Transverse colon (tissue), 4 donors: ENCODE measurements at regions not wholly inside any gene's neighbourhood (a gene's known extent, or its start where the extent isn't known, plus 50 kb on each side); places are given as distances from the start of the nearest gene placed in this dataset.

Experiments
- DNase-seq: peaks from one replicate; pipeline ENCODE4 v3.0.0-alpha.2; 2019
- H3K27ac ChIP-seq, 4 donors: fragments of 200-600 bp; sonication (generic); 2 replicates each; pipeline ENCODE4 v1.5.1; 2016 to 2018; ENCODE audit warnings: inconsistent platforms in 4 of 4
- H3K27me3 ChIP-seq: fragments of 200-600 bp; sonication (generic); 2 replicates; pipeline ENCODE4 v1.5.1; 2017; ENCODE audit warnings: inconsistent platforms
- H3K36me3 ChIP-seq, 4 donors: fragments of 200-600 bp; sonication (generic); 2 replicates each; pipeline ENCODE4 v1.5.1; 2017 to 2019; ENCODE audit warnings: inconsistent platforms in 4 of 4
- H3K4me1 ChIP-seq, 4 donors: fragments of 200-600 bp; sonication (generic); 2 replicates each; pipeline ENCODE4 v1.5.1; 2017 to 2020; ENCODE audit warnings: inconsistent platforms in 4 of 4
- H3K4me3 ChIP-seq, 4 donors: fragments of 200-600 bp; sonication (generic); 1 replicate in 1 of 4; 2 replicates in 3 of 4; pipeline versions ENCODE4 v1.5.1 to v1.6.1; 2017 to 2019; ENCODE audit warnings: inconsistent platforms in 4 of 4
- H3K9me3 ChIP-seq, 2 donors: fragments of 200-600 bp; sonication (generic); 2 replicates each; pipeline ENCODE4 v1.5.1; 2017 to 2019; ENCODE audit warnings: inconsistent platforms in 2 of 2
- EP300 ChIP-seq: sonication (generic); formaldehyde crosslinking; IDR thresholded peaks from one replicate; pipeline ENCODE4 v1.6.1; 2017; ENCODE audit warnings: antibody characterized with exemption, low read depth
- POLR2A ChIP-seq: fragments of 450-650 bp; IDR thresholded peaks from one replicate; pipeline ENCODE4 v1.6.1; 2016; ENCODE audit warnings: antibody characterized with exemption, mild to moderate bottlenecking, moderate library complexity
- POLR2AphosphoS5 ChIP-seq, 3 donors: sonication (generic); formaldehyde crosslinking; IDR thresholded peaks; one replicate each; pipeline ENCODE4 v1.6.1; 2016; ENCODE audit warnings: antibody characterized with exemption in 3 of 3
- WGBS, 2 donors: methylation state at CpG; one replicate each; pipeline ENCODE4 v1.1.5; 2018; ENCODE audit warnings: low coverage in 1 of 2; 5-methylcytosine and 5-hydroxymethylcytosine counted together
- in situ Hi-C, 4 donors: fragments of 200-750 bp; cut with MboI; loops; one replicate each; pipeline versions ENCODE4 v1.15.0 to v1.15.1; 2017; ENCODE audit warnings: low sequenced_read_pairs in 3 of 4, low pct_ligation_motif_present in 1 of 4, low pct_unique_long_range_greater_than_20kb in 1 of 4
- intact Hi-C: fragments of 100-400 bp; cut with DNase I; formaldehyde crosslinking; loops from one replicate; pipeline ENCODE4 v1.15.1; 2023; ENCODE audit warnings: low total_unique reads
- TF ChIP-seq, protein P1 (sequence below), 5 experiments: fragments of 200-600 bp in 3 of 5; fragments of 450-650 bp in 2 of 5; sonication (generic) in 3 of 5; IDR thresholded peaks; 1 replicate in 2 of 5; 2 replicates in 3 of 5; pipeline ENCODE4 v1.5.1; 2016 to 2017; ENCODE audit warnings: antibody characterized with exemption in 5 of 5, inconsistent platforms in 3 of 5, mild to moderate bottlenecking in 2 of 5, moderate library complexity in 1 of 5

DNA sequence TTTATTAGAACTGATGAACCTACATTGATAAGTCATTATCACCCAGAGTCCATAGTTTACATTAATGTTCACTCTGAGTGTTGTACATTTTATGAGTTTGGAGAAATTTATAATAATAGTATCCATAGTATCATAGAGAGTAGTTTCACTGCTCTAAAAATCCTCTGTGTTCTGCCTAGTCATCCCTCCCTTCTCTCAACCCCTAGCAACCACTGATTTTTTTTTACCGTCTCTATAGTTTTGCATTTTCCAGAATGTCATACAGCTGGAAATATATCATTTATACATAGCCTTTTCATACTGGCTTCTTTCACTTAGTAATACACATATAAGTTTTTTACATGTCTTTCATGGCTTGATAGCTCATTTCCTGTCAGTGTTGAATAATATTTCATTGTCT lies 231.1 kb downstream of the RAD51AP2 start:
- no peak for DNase-seq
- H3K27ac ChIP-seq: no peak overlapping the region

DNA sequence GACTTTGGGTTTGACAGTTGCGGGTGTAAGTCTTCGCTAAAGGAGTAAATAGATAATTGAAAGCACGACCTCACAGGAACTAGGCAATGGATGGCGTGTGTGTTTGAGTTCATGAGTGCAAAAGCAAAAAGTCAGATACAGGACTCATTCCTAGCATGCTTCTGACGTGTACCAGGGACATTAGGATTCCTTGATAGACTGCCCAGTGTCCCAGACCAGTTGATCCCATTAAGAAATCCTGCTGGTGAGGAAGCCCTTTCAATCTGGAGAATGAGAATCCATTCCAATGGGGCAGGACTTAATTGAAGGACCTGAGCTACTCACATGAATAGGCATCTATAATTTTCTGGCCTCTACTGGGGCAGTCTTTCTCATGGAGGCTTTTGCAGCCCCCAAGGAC lies 235.4 kb downstream of the RAD51AP2 start:
- Histone ChIP-seq H3K9me3 (no peaks in the 10 kb centered on the region), H3K4me3 (no peak overlapping the region), H3K27ac (no peak overlapping the region), H3K36me3 (no peaks in the 10 kb centered on the region), H3K27me3 (no peaks in the 10 kb centered on the region), H3K4me1 (no peaks in the 10 kb centered on the region)
- DNase-seq: no peak
- 82 to 83% methylated on average over 5 of the region's 5 CpGs for WGBS, 2 donors
- in situ Hi-C loops (no loop called here), intact Hi-C loops (no loop called here)
- TF ChIP-seq, protein P1, sequence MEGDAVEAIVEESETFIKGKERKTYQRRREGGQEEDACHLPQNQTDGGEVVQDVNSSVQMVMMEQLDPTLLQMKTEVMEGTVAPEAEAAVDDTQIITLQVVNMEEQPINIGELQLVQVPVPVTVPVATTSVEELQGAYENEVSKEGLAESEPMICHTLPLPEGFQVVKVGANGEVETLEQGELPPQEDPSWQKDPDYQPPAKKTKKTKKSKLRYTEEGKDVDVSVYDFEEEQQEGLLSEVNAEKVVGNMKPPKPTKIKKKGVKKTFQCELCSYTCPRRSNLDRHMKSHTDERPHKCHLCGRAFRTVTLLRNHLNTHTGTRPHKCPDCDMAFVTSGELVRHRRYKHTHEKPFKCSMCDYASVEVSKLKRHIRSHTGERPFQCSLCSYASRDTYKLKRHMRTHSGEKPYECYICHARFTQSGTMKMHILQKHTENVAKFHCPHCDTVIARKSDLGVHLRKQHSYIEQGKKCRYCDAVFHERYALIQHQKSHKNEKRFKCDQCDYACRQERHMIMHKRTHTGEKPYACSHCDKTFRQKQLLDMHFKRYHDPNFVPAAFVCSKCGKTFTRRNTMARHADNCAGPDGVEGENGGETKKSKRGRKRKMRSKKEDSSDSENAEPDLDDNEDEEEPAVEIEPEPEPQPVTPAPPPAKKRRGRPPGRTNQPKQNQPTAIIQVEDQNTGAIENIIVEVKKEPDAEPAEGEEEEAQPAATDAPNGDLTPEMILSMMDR (IDR thresholded peaks at IDR 0.05): no peak
- TF ChIP-seq POLR2AphosphoS5 (IDR thresholded peaks at IDR 0.05) (no peak), EP300 (no peak), POLR2A (no peak)

More for the DNA sequence above, 231.1 kb downstream of the RAD51AP2 start:
- 33 to 69% methylated on average over 1 of the region's 1 CpG for WGBS, 2 donors
- intact Hi-C loops: no loop called here
- in situ Hi-C loops: no loop called here
- no peak for TF ChIP-seq EP300
- TF ChIP-seq POLR2A: no peak
- TF ChIP-seq, protein P1 (IDR thresholded peaks at IDR 0.05): no peak
- TF ChIP-seq POLR2AphosphoS5 (IDR thresholded peaks at IDR 0.05): no peak
- no peaks in the 10 kb centered on the region for H3K27me3 ChIP-seq
- H3K9me3 ChIP-seq: no peaks in the 10 kb centered on the region
- no peaks in the 10 kb centered on the region for H3K4me1 ChIP-seq
- no peaks in the 10 kb centered on the region for H3K36me3 ChIP-seq
- H3K4me3 ChIP-seq: no peak overlapping the region

DNA sequence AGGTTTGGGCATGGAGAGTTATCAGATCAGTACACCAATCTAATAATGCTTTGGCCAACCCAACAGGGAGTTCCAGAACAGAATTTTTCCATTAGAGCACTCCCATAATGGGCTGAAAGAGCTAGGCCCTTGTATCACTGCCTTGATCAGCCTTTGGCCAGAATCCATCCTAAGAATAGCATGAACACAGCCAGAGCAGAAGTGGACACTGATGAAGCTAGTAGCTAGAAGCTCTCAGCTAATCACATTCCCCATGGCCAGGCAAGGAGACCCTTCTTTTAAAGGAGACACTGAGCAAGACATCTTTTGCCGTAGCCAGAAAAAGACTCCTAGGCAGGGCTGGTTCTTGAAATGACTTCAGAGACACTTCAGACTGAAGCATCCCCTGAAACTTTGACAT lies 236.0 kb downstream of the RAD51AP2 start:
- H3K9me3 ChIP-seq: no peaks in the 10 kb centered on the region
- no peaks in the 10 kb centered on the region for H3K36me3 ChIP-seq
- intact Hi-C loops: no loop called here
- 96 to 100% methylated on average over 1 of the region's 1 CpG for WGBS, 2 donors
- TF ChIP-seq, protein P1 (IDR thresholded peaks at IDR 0.05): no peak
- no peak for TF ChIP-seq EP300
- TF ChIP-seq POLR2AphosphoS5 (IDR thresholded peaks at IDR 0.05): no peak
- TF ChIP-seq POLR2A: no peak
- no peaks in the 10 kb centered on the region for H3K4me1 ChIP-seq
- in situ Hi-C loops: no loop called here
- no peak overlapping the region for H3K4me3 ChIP-seq
- no peak for DNase-seq
- H3K27ac ChIP-seq: no peak overlapping the region
- H3K27me3 ChIP-seq: no peaks in the 10 kb centered on the region

DNA sequence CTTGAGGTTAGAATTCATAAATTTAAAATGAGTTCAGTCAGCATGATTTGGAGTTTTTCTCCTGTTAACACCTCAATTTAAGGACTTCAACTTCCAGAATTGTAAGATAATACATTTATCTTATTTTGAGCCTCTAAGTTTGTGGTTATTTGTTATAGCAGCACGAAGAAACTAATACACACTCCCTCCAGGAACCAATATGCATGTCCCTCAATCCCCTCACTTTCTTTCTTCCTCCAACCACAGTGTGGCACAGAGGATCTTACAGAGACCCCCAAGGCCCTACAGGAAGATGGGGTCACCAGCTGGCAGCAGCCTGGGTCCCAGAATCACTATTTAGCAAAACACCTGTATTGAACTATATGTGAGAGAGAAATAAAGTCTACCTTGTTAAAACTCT lies 242.0 kb downstream of the RAD51AP2 start:
- no peak overlapping the region for H3K4me3 ChIP-seq
- H3K9me3 ChIP-seq: no peaks in the 10 kb centered on the region
- intact Hi-C loops (no loop called here), in situ Hi-C loops (no loop called here)
- TF ChIP-seq, protein P1 (IDR thresholded peaks at IDR 0.05): no peak
- TF ChIP-seq EP300 (no peak), POLR2A (no peak), POLR2AphosphoS5 (IDR thresholded peaks at IDR 0.05) (no peak)
- H3K36me3 ChIP-seq: no peaks in the 10 kb centered on the region
- H3K27me3 ChIP-seq: no peaks in the 10 kb centered on the region
- H3K27ac ChIP-seq: no peak overlapping the region
- no peaks in the 10 kb centered on the region for H3K4me1 ChIP-seq
- 60 to 81% methylated on average over 1 of the region's 1 CpG for WGBS, 2 donors
- DNase-seq: no peak
